ENCODE measurements at regions not wholly inside any gene's neighbourhood (a gene's known extent, or its start where the extent isn't known, plus 50 kb on each side); places are given as distances from the start of the nearest gene placed in this dataset.

DNA sequence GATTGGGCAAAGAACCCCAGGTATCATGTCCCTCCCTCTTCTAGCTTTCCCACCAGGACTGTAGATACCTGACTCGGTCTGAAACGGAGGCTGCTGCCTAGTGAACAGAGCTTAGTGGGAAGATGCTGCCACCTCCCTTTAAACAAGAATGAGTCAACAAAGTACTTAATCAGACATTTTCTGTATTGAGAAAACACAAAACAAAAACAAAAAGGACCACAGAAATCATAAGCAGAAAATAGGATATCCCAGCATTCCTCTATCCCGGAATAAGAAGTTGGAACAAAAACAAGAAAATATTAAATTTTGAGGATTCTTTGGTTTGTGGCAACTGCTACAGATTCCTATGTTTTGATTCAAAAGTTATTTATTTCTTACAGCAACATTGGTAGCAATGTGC lies 51.7 kb upstream of the COL8A1 start:
- no peak for TF ChIP-seq CTCF (IDR thresholded peaks at IDR 0.05; ENCODE audit: insufficient read depth, low read depth, low read length)
- no peak overlapping the region for H3K4me3 ChIP-seq (ENCODE audit: low read depth, low read length)
- DNase-seq (ENCODE audit: low read depth) = peak; percentile 63

GRCh38 chr3:99579965-99580364 lies 58.4 kb upstream of the COL8A1 start:
- no peak overlapping the region for H3K4me3 ChIP-seq (ENCODE audit: low read depth, low read length)
- TF ChIP-seq CTCF (IDR thresholded peaks at IDR 0.05; ENCODE audit: insufficient read depth, low read depth, low read length) = no peak
- no peak for DNase-seq (ENCODE audit: low read depth)

DNA sequence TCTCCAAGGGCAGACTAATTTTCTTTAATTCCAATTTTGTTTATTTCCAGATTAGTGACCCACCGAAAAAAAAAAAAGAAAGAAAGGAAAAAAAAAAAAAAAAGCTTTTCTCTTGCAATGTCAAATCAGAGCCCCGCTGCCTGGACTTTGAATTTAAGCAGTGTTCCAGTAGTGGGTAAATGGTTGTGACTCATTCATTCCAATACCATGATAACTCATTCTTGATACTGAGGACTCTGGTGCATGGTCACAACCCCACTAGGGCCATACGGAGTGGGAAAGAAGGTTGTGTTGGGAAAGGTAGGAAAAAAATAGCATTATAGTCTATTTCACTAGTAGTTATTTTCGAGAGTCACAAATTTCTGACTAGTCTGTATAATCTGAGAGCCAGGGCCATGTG lies 59.1 kb upstream of the COL8A1 start:
- peak; percentile 52 for DNase-seq (ENCODE audit: low read depth)
- no peak overlapping the region for H3K4me3 ChIP-seq (ENCODE audit: low read depth, low read length)
- TF ChIP-seq CTCF (IDR thresholded peaks at IDR 0.05; ENCODE audit: insufficient read depth, low read depth, low read length) = no peak

- no peak for TF ChIP-seq CTCF (IDR thresholded peaks at IDR 0.05; ENCODE audit: insufficient read depth, low read depth, low read length)
- DNase-seq (ENCODE audit: low read depth) = peak; percentile 47
- no peak overlapping the region for H3K4me3 ChIP-seq (ENCODE audit: low read depth, low read length)
Measured at GRCh38 chr3:99578339-99578970, 59.9 kb upstream of the COL8A1 start.

DNA sequence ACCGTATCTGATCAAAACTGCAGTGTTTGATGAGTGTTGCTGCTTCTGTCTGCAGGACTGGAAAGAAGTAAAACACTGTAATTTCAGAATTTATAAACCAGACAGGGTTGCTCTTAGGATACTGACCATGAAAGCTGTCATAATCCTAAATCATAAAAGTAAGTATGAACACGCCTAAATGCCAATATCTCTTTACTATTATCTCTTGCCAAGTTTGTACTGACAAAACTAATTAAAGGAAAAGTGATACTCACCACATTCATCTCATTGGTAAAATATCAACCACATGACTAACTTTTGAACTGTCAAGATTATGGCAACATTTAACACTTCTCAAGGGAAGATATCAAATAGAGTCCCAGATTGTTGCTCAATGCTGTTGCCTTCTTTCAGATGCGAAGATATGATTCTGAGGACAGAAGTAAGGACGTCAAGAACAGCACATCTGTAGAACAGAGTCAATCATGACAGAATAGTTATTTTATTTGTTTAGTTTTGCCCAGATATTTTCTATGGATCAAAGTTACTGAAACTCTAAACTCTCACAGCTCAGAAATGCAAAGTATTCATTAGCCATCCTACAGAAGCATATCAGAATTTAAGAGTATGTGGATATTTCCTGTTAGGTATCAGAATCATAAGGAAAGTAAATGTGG lies 61.4 kb upstream of the COL8A1 start:
- H3K4me3 ChIP-seq (ENCODE audit: low read depth, low read length) = no peak overlapping the region
- TF ChIP-seq CTCF (IDR thresholded peaks at IDR 0.05; ENCODE audit: insufficient read depth, low read depth, low read length) = no peak
- peak; percentile 79 for DNase-seq (ENCODE audit: low read depth)

GRCh38 chr3:99575683-99576082 lies 62.7 kb upstream of the COL8A1 start:
- H3K4me3 ChIP-seq (ENCODE audit: low read depth, low read length) = no peak overlapping the region
- no peak for DNase-seq (ENCODE audit: low read depth)
- no peak for TF ChIP-seq CTCF (IDR thresholded peaks at IDR 0.05; ENCODE audit: insufficient read depth, low read depth, low read length)

- no peak for DNase-seq (ENCODE audit: low read depth)
- no peak overlapping the region for H3K4me3 ChIP-seq (ENCODE audit: low read depth, low read length)
- no peak for TF ChIP-seq CTCF (IDR thresholded peaks at IDR 0.05; ENCODE audit: insufficient read depth, low read depth, low read length)
Measured at GRCh38 chr3:99570061-99570460, 68.3 kb upstream of the COL8A1 start.
